ENCODE measurements at regions not wholly inside any gene's neighbourhood (a gene's known extent, or its start where the extent isn't known, plus 50 kb on each side); places are given as distances from the start of the nearest gene placed in this dataset.

DNA sequence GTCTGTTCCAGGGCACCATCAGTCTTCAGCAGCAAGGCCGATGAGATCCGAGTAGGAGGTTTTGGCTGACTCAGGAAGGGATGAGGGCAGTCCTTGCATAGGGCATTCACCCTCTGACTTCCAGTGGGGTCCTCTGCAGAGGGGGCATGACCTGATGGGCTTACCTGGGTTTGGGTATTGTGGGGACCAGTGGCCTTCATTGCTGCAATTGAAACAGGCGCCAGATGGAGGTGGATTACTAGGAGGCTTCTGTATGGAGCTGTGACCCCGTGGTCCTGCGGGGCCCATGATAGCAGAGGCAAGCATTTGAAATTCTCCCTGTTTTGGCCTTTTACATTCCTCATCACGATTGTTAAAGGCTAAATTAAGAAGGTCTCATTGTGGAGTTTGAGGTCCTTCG lies 2448.7 kb downstream of the TP53TG3F start:
- TF ChIP-seq ZNF530 (tag by site-specific recombination; IDR thresholded peaks at IDR 0.05; ENCODE audit: low read depth) = no peak
- no peak for TF ChIP-seq GFI1B (tag by site-specific recombination; IDR thresholded peaks at IDR 0.05)
- TF ChIP-seq REST (tag by site-specific recombination; IDR thresholded peaks at IDR 0.05) = no peak
- TF ChIP-seq, protein P1, sequence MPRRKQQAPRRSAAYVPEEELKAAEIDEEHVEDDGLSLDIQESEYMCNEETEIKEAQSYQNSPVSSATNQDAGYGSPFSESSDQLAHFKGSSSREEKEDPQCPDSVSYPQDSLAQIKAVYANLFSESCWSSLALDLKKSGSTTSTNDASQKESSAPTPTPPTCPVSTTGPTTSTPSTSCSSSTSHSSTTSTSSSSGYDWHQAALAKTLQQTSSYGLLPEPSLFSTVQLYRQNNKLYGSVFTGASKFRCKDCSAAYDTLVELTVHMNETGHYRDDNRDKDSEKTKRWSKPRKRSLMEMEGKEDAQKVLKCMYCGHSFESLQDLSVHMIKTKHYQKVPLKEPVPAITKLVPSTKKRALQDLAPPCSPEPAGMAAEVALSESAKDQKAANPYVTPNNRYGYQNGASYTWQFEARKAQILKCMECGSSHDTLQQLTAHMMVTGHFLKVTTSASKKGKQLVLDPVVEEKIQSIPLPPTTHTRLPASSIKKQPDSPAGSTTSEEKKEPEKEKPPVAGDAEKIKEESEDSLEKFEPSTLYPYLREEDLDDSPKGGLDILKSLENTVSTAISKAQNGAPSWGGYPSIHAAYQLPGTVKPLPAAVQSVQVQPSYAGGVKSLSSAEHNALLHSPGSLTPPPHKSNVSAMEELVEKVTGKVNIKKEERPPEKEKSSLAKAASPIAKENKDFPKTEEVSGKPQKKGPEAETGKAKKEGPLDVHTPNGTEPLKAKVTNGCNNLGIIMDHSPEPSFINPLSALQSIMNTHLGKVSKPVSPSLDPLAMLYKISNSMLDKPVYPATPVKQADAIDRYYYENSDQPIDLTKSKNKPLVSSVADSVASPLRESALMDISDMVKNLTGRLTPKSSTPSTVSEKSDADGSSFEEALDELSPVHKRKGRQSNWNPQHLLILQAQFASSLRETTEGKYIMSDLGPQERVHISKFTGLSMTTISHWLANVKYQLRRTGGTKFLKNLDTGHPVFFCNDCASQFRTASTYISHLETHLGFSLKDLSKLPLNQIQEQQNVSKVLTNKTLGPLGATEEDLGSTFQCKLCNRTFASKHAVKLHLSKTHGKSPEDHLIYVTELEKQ (tag by site-specific recombination; IDR thresholded peaks at IDR 0.05; ENCODE audit: borderline replicate concordance) = no peak
- TF ChIP-seq, protein P2, sequence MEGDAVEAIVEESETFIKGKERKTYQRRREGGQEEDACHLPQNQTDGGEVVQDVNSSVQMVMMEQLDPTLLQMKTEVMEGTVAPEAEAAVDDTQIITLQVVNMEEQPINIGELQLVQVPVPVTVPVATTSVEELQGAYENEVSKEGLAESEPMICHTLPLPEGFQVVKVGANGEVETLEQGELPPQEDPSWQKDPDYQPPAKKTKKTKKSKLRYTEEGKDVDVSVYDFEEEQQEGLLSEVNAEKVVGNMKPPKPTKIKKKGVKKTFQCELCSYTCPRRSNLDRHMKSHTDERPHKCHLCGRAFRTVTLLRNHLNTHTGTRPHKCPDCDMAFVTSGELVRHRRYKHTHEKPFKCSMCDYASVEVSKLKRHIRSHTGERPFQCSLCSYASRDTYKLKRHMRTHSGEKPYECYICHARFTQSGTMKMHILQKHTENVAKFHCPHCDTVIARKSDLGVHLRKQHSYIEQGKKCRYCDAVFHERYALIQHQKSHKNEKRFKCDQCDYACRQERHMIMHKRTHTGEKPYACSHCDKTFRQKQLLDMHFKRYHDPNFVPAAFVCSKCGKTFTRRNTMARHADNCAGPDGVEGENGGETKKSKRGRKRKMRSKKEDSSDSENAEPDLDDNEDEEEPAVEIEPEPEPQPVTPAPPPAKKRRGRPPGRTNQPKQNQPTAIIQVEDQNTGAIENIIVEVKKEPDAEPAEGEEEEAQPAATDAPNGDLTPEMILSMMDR (tag by site-specific recombination; IDR thresholded peaks at IDR 0.05) = no peak
- TF ChIP-seq MEIS1 (CRISPR knock-in tag; IDR thresholded peaks at IDR 0.05; ENCODE audit: borderline replicate concordance) = no peak
- no peak for TF ChIP-seq ZNF544 (tag by site-specific recombination; IDR thresholded peaks at IDR 0.05)
- TF ChIP-seq, protein P3, sequence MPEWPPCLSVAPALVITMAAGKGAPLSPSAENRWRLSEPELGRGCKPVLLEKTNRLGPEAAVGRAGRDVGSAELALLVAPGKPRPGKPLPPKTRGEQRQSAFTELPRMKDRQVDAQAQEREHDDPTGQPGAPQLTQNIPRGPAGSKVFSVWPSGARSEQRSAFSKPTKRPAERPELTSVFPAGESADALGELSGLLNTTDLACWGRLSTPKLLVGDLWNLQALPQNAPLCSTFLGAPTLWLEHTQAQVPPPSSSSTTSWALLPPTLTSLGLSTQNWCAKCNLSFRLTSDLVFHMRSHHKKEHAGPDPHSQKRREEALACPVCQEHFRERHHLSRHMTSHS (tag by site-specific recombination; IDR thresholded peaks at IDR 0.05) = no peak
- TF ChIP-seq, protein P4, sequence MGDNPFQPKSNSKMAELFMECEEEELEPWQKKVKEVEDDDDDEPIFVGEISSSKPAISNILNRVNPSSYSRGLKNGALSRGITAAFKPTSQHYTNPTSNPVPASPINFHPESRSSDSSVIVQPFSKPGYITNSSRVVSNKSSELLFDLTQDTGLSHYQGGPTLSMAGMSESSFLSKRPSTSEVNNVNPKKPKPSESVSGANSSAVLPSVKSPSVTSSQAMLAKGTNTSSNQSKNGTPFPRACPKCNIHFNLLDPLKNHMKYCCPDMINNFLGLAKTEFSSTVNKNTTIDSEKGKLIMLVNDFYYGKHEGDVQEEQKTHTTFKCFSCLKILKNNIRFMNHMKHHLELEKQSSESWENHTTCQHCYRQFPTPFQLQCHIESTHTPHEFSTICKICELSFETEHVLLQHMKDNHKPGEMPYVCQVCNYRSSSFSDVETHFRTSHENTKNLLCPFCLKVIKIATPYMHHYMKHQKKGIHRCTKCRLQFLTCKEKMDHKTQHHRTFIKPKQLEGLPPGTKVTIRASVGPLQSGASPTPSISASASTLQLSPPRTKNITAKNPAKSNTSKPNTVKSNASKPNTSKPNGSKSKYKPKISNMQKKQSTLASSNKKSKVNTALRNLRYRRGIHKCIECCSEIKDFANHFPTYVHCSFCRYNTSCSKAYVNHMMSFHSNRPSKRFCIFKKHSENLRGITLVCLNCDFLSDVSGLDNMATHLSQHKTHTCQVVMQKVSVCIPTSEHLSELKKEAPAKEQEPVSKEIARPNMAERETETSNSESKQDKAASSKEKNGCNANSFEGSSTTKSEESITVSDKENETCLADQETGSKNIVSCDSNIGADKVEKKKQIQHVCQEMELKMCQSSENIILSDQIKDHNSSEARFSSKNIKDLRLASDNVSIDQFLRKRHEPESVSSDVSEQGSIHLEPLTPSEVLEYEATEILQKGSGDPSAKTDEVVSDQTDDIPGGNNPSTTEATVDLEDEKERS (tag by site-specific recombination; IDR thresholded peaks at IDR 0.05) = no peak
- TF ChIP-seq TCF7L2 (IDR thresholded peaks at IDR 0.05; ENCODE audit: borderline replicate concordance, low read depth, low read length) = no peak
